Choroid plexus epithelial cell (primary cell): ENCODE measurements at regions not wholly inside any gene's neighbourhood (a gene's known extent, or its start where the extent isn't known, plus 50 kb on each side); places are given as distances from the start of the nearest gene placed in this dataset.

ENCODE experiments used
- DNase-seq: peaks from one replicate; pipeline ENCODE4 v3.0.0-alpha.2; 2010; ENCODE audit warnings: low read depth
- H3K4me3 ChIP-seq: 2 replicates; pipeline ENCODE4 v1.5.1; 2011; ENCODE audit warnings: low read depth, mild to moderate bottlenecking, control low read depth, low read length, moderate library complexity
- CTCF ChIP-seq: conservative IDR thresholded peaks from 2 replicates; pipeline ENCODE4 v1.5.1; 2011; ENCODE audit warnings: low read depth, mild to moderate bottlenecking, control low read depth, inconsistent platforms, low read length, moderate library complexity

DNA sequence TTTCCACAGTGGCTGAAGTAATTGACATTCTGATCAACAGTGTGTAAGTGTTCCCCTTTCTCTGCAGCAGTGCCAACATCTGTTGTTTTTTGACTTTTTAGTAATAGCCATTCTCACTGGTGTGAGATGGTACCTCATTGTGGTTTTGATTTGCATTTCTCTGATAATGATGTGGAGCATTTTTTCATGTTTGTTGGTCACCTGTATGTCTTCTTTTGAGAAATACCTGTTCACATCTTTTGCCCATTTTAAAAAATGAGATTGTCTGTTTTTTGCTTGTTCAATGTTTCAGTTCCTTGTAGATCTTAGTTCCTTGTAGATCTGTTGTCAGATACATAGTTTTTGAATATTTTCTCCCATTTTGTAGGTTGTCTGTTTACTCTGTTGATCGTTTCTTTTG is 162.5 kb upstream of the PITX1 start:
- no peak for DNase-seq
- no peak for TF ChIP-seq CTCF
- H3K4me3 ChIP-seq, result no peak overlapping the region

GRCh38 chr5:135195270-135195608 is 161.2 kb upstream of the PITX1 start:
- no peak for DNase-seq
- no peak overlapping the region for H3K4me3 ChIP-seq
- no peak for TF ChIP-seq CTCF

- DNase-seq, result no peak
- H3K4me3 ChIP-seq, result no peak overlapping the region
- no peak for TF ChIP-seq CTCF
Measured at GRCh38 chr5:135194573-135195269, 160.7 kb upstream of the PITX1 start.

GRCh38 chr5:135194126-135194488 is 160.1 kb upstream of the PITX1 start:
- DNase-seq, result no peak
- H3K4me3 ChIP-seq, result no peak overlapping the region
- no peak for TF ChIP-seq CTCF

GRCh38 chr5:135193213-135194125 is 159.4 kb upstream of the PITX1 start:
- no peak overlapping the region for H3K4me3 ChIP-seq
- DNase-seq, result peak; percentile 52
- no peak for TF ChIP-seq CTCF

- no peak overlapping the region for H3K4me3 ChIP-seq
Measured at GRCh38 chr5:135192351-135192750, 158.3 kb upstream of the PITX1 start.

More at GRCh38 chr5:135192351-135192750, 158.3 kb upstream of the PITX1 start:
- DNase-seq, result no peak
- TF ChIP-seq CTCF, result no peak
